GM12875 (cell line): ENCODE measurements at regions not wholly inside any gene's neighbourhood (a gene's known extent, or its start where the extent isn't known, plus 50 kb on each side); places are given as distances from the start of the nearest gene placed in this dataset.

Experiments used
- H3K4me3 ChIP-seq: one replicate; pipeline ENCODE4 v1.5.1; 2011; ENCODE audit warnings: low read depth, low read length, control low read depth
- TF ChIP-seq, protein P1 (sequence below): IDR thresholded peaks from 2 replicates; pipeline ENCODE4 v1.5.1; 2011; ENCODE audit warnings: low read depth, mild to moderate bottlenecking, control low read depth, inconsistent platforms, low read length, moderate library complexity, borderline replicate concordance; ENCODE audit not compliant: insufficient read depth

- no peak overlapping the region for H3K4me3 ChIP-seq
- TF ChIP-seq, protein P1, sequence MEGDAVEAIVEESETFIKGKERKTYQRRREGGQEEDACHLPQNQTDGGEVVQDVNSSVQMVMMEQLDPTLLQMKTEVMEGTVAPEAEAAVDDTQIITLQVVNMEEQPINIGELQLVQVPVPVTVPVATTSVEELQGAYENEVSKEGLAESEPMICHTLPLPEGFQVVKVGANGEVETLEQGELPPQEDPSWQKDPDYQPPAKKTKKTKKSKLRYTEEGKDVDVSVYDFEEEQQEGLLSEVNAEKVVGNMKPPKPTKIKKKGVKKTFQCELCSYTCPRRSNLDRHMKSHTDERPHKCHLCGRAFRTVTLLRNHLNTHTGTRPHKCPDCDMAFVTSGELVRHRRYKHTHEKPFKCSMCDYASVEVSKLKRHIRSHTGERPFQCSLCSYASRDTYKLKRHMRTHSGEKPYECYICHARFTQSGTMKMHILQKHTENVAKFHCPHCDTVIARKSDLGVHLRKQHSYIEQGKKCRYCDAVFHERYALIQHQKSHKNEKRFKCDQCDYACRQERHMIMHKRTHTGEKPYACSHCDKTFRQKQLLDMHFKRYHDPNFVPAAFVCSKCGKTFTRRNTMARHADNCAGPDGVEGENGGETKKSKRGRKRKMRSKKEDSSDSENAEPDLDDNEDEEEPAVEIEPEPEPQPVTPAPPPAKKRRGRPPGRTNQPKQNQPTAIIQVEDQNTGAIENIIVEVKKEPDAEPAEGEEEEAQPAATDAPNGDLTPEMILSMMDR = no peak
Measured at GRCh38 chr6:112841553-112842329, 494.6 kb downstream of the RFPL4B start.

GRCh38 chr6:112842330-112842685 is 495.2 kb downstream of the RFPL4B start:
- no peak overlapping the region for H3K4me3 ChIP-seq
- TF ChIP-seq, protein P1 = no peak

DNA sequence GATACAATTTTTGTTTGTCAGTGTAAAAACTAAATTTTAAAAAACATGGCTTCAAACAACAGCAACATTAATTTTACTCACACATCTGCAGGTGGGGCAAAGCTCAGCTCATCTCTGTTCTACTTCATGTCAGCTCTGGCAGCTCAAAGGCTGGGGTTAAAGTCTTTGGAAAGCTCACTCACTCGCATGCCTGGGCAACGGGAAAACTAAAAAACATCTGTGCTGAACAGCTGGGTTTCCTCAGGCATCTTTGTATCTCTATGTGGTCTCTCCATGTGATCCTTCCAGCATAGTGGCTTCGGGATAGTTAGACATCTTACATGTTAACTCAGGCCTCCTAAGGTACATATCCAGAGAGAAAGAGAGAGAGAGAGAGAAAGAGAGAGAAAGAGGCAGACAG is 499.6 kb downstream of the RFPL4B start:
- TF ChIP-seq, protein P1 = no peak
- no peak overlapping the region for H3K4me3 ChIP-seq

GRCh38 chr6:112851146-112851545 is 504.0 kb downstream of the RFPL4B start:
- TF ChIP-seq, protein P1 = no peak

GRCh38 chr6:112853162-112853561 is 506.0 kb downstream of the RFPL4B start:
- TF ChIP-seq, protein P1 = no peak
- no peak overlapping the region for H3K4me3 ChIP-seq

More at GRCh38 chr6:112851146-112851545, 504.0 kb downstream of the RFPL4B start:
- H3K4me3 ChIP-seq = no peak overlapping the region

GRCh38 chr6:112863753-112864152 is 516.6 kb downstream of the RFPL4B start:
- no peak overlapping the region for H3K4me3 ChIP-seq
- TF ChIP-seq, protein P1 = no peak

DNA sequence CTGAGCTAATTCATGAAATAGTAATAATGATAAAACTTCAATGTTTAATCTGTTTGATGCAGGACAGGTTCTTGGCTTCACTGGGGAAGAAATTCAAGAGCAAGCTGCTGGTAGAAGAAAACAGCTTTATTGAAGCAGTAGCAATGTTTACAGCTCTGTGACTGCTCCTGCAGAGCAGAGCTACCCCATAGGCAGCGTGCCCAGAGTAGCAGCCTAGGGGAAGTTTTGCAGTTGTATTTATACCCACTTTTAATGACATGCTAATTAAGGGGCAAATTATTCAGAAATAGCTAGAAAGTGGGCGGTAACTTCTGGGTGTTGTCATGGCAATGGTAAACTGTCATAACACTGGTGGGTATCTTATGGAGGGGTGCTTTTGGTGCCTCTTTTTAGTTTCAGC is 518.0 kb downstream of the RFPL4B start:
- H3K4me3 ChIP-seq = no peak overlapping the region
- TF ChIP-seq, protein P1 = no peak
